NCI-H1105 (cell line): ENCODE measurements at regions not wholly inside any gene's neighbourhood (a gene's known extent, or its start where the extent isn't known, plus 50 kb on each side); places are given as distances from the start of the nearest gene placed in this dataset.

Experiments
- DNase-seq: peaks from one replicate; lab custom pipeline; 2025; lab: John Stamatoyannopoulos, UW

GRCh38 chr2:196442211-196442610, 197.3 kb upstream of the CCDC150 start:
- DNase-seq, result no peak

- no peak for DNase-seq
These were observed 195.1 kb upstream of the CCDC150 start for GRCh38 chr2:196444442-196444841.

DNA sequence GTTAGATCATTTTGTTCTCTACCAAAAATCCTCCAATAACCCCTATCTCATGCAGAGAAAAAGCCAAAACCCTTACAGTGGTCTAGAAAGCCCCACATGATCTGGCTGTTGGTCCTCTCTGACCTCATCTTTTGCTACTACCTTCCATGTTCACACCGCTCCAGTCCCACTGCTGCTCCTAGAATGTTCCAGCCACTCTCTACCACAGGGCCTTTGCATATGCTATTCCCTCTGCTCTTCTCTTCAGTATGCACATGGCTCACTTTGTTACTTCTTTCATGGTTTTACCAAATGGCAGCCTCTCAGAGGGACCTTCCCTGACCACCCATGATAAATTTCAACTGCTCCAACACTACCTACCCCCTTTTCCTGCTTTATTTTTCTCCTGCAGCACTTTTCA, 193.5 kb upstream of the CCDC150 start:
- DNase-seq, result no peak

DNA sequence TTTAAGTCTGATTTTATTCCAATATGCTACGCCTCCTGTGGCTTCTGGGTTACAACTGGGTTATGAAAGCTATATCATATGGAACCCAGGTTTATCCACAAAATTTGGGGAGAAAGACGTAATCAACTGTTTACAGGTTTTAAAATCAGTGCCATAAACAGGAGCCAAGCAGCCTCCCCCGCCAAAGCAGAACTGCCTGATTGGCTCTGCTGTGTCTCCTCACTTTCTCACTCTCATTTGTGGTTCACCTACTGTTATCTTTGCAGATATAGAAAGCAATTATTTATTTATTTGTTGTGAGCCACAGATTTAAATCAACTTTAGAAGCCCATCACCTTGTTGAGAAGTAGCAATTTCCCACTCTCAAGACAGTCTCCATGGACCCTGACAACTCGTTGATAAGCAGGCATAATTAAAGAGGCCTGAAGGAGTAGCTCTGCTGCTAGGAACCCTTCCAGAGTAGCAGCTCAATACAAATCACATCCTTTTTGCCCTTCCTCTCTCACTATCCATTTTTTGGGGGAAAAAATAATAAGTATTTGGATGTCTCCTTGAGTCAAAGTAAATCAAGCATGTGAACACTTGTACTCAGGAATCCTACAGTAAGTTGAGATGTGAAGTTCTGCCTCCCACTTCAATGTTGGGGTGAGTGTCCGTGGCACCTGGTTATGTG, 191.0 kb upstream of the CCDC150 start:
- no peak for DNase-seq

DNA sequence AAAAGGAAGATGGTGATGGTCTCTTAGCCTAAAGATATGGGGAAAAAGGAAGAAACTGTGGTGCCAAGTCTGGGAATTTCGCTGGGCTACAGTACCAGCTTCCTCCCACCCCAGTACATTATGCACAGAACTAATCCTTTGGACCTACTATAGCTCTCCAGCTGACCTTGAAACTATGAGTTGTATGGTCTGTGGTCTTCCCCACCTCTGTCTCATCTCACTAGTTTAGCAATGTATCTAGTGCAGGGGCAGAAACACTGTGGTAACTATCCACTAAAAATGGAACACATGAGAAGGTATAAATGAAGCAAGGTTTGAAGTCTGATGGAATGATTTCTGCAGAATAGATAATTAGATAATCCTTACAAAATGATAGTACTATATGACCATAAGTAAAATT, 190.4 kb upstream of the CCDC150 start:
- DNase-seq, result no peak

DNA sequence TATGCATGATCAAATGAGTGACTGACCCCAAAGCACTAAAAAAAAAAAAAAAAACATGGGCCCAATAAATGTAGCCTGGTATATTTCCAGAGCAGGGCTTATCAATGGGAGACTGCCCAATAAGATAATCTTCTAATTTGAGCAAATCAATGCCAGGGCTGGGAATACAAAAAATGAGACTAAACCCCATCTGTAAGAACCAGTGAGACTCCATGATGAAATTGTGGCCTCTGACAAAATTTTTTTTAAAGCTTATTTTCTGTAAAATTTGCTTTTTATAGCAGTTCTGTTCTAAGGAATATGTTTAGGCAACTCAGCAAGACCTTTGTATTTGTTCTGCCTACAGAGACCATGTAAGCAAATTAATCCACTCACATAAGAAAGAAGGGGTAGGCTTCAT, 186.8 kb upstream of the CCDC150 start:
- DNase-seq, result no peak

- DNase-seq, result peak; percentile 8
These were observed 185.9 kb upstream of the CCDC150 start for GRCh38 chr2:196453613-196454047.

GRCh38 chr2:196454492-196454891, 185.0 kb upstream of the CCDC150 start:
- no peak for DNase-seq

DNA sequence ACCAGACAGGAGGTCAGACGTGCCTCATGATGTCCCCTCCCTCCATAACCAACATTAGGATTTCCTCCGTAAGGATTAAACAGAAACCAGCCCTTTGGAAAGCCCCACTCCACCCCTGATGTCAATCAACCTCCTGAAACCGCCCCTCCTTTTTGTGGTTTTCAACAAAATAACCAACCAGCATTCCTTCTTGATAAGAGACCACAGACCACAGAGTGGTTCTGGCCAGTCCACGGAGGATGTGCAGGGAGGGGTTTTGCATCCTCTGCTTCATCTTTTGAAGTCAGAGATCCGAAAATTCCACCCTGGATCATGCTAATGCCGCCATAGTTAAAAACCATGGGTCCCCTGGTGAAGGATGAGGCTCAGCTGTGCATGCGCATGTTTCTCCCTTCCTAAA, 180.0 kb upstream of the CCDC150 start:
- no peak for DNase-seq

DNA sequence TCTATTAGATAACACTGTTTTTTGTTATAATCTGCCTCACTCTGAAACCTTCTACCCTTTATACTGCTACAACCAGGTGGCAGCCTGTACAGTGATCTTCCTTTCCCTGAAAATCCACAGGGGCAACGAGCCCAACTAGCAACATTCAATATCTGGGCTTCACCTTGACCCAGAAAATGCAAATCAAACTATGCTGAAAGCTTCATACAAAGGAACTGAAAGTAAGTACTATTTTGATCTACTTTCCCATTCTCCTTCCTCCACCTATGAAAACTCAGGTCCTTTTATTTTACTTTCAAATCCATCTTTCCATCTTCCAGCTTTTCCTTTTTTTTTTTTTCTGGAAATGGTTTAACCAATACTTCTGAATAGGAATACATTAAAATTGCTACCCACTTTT, 175.8 kb upstream of the CCDC150 start:
- no peak for DNase-seq

GRCh38 chr2:196464311-196464710, 175.2 kb upstream of the CCDC150 start:
- DNase-seq, result no peak

DNA sequence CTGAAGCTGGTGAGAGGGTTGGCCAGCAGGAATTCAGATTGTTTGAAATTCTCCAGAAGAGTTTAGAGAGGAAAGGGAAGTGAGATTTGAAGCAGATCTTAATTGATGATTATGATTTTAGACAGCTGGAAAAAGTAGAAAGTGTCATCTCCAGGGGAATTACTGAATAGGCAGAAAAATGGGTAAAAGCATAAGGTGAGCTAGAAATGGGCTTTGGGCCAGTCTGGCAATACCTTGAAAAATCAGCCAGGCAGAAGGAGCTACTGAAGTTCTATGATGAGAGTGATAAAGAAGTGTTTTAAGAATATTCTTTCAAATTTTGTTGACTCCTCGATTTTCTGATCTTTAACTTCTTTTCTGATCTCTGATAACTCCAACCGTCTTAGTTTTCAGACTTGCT, 172.9 kb upstream of the CCDC150 start:
- no peak for DNase-seq

- DNase-seq, result no peak
These were observed 171.1 kb upstream of the CCDC150 start for GRCh38 chr2:196468394-196468793.

DNA sequence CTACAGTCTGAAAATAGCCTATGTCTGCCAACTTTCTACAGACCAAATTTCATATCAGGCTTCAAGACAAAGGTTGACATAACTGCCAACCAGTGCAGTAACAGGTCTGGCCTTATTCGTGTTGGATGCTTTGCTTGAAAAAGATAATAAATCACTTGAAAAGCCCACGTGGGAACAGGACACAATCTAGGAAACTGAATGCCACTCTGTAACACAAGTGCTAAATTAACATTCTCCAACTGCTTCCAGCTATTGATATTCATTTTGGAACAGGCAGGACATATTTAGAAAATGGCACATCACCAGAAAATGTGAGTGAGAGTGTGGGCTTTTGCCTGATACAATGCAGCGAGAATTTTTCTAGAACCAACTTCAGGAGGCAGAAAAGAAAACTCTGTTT, 165.9 kb upstream of the CCDC150 start:
- DNase-seq, result no peak

- no peak for DNase-seq
These were observed 163.9 kb upstream of the CCDC150 start for GRCh38 chr2:196475611-196476010.

DNA sequence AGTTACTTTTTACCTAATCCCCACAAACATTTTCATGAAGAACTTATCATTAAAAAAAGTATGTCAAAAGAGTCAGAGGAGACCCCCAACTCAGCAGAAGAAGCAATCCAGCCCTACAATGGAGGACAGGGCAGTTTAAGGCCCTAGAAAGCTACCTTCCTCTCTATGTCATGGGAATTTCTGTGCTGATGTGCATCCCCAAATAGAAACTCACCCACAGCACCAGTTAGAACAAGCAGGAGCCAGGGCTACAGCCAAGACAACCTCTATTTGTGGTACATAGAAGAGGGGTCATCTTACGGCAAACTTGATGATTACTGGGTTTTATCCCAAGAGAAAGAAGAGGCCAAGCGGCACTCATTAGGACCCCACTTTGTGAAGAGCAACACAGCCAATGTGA, 160.9 kb upstream of the CCDC150 start:
- DNase-seq, result no peak

GRCh38 chr2:196479350-196479749, 160.2 kb upstream of the CCDC150 start:
- no peak for DNase-seq

DNA sequence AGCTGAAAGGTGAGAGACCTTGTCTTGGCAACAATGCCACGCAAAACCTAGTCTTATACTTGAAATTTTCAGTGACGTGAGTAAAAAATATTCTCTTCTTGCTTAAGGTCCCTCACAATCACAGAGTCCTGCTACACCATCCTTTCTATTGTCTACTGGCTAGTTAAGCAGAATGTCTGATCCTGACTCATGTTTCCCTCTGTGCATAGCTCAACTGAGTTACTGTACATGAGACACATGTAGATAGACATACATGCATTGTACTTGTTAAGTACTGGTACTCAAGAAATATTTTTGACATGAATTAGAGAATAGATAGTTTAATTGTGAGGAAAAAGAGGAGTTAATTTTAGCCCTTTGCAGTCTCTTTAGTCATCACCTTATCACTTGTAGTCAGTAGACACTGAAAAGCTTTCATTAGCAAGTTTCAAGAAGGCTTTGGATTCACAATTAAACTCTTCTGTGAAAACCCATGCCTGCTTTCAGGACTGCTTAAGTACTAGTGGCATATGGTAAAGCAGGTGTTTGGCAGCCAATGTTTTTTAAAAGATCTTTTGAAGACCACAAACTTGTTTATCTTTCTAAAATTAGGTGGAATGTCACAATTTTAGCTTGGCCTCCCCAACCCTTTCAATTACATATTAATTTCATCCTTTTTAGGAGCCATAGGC, 158.7 kb upstream of the CCDC150 start:
- DNase-seq, result no peak

DNA sequence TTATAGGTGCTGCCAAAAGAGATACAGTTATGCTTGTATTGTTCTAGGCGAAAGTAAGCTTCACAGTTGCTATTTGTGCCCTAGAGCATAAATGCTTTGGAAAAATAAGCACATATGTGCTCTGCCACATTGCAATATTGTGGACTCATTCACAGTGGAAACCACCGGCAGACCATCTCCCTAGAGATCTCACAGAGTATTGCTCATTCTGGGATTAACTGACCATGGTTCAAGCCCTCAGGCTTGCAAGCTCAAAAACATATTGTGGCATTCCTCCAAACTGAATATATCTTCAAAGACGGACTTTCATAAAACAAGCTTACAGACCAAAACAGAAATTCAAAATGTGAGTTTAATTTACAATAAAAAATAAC, 158.2 kb upstream of the CCDC150 start:
- no peak for DNase-seq

GRCh38 chr2:196482119-196483065, 157.1 kb upstream of the CCDC150 start:
- DNase-seq, result no peak

DNA sequence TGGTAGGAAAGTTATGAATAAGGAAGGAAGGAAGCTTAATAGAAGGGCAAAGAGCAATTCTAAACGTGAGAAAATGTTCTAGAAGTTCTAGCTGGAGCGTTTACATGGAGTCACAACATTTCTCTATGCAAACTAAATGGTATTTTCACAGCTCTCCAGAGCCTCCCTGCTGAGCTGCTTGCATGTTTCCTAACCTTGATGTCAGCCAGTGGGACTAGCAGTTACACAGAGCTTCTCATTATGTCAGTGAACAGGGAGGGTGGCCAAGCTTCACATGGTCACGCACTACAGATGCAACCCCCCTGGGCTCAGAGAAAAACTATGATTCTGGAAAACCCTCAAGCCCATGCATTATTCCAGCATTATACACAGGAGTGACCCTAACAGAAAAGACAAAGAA, 153.4 kb upstream of the CCDC150 start:
- no peak for DNase-seq

GRCh38 chr2:196487417-196487816, 152.1 kb upstream of the CCDC150 start:
- DNase-seq, result no peak

- no peak for DNase-seq
These were observed 150.1 kb upstream of the CCDC150 start for GRCh38 chr2:196489371-196489770.
